Natural killer cell (primary cell): ENCODE measurements at regions not wholly inside any gene's neighbourhood (a gene's known extent, or its start where the extent isn't known, plus 50 kb on each side); places are given as distances from the start of the nearest gene placed in this dataset.

Source experiments
- ATAC-seq, 3 donors: fragments of 150-1000 bp in 2 of 3; fragments of 200-7000 bp in 1 of 3; cut with Tn5 transposase; 1 replicate in 1 of 3; 2 replicates in 2 of 3; pipeline ENCODE4 v1.10.0; 2021; ENCODE audit warnings: mild to moderate bottlenecking in 2 of 3, moderate library complexity in 2 of 3
- DNase-seq, 2 donors: peaks; one replicate each; pipeline versions ENCODE4 v3.0.0 to v3.0.0-alpha.2; 2013 to 2021; ENCODE audit warnings: mixed read lengths in 1 of 2
- H3K27ac ChIP-seq: one replicate; pipeline ENCODE4 v1.5.1; 2013; ENCODE audit warnings: mild to moderate bottlenecking, low read length
- H3K27me3 ChIP-seq: one replicate; pipeline ENCODE4 v1.6.1; 2013; ENCODE audit warnings: low read length; ENCODE audit not compliant: control insufficient read depth, insufficient read depth
- H3K36me3 ChIP-seq: one replicate; pipeline ENCODE4 v1.6.1; 2013; ENCODE audit warnings: low read length; ENCODE audit not compliant: control insufficient read depth, insufficient read depth
- H3K4me1 ChIP-seq: one replicate; pipeline ENCODE4 v1.6.1; 2013; ENCODE audit warnings: low read length; ENCODE audit not compliant: control insufficient read depth, insufficient read depth
- H3K4me3 ChIP-seq: one replicate; pipeline ENCODE4 v1.5.1; 2013; ENCODE audit warnings: low read length
- H3K9me3 ChIP-seq: one replicate; pipeline ENCODE4 v1.6.1; 2013; ENCODE audit warnings: low read length; ENCODE audit not compliant: control insufficient read depth, insufficient read depth
- H3K27ac Mint-ChIP-seq, 2 donors: one replicate each; pipeline ENCODE4 v1.8.0; 2022; ENCODE audit warnings: mild to moderate bottlenecking in 2 of 2, mixed read lengths in 2 of 2, moderate library complexity in 1 of 2
- H3K27me3 Mint-ChIP-seq, 2 donors: one replicate each; pipeline ENCODE4 v1.8.0; 2022; ENCODE audit warnings: low read depth in 2 of 2, mixed read lengths in 2 of 2
- H3K36me3 Mint-ChIP-seq: one replicate; pipeline ENCODE4 v1.8.0; 2022; ENCODE audit warnings: mixed read lengths
- H3K4me1 Mint-ChIP-seq, 2 donors: one replicate each; pipeline ENCODE4 v1.8.0; 2022; ENCODE audit warnings: mixed read lengths in 2 of 2
- H3K4me3 Mint-ChIP-seq: one replicate; pipeline ENCODE4 v1.8.0; 2022; ENCODE audit warnings: mild to moderate bottlenecking, moderate library complexity, mixed read lengths
- H3K9me3 Mint-ChIP-seq, 2 donors: one replicate each; pipeline ENCODE4 v1.8.0; 2022; ENCODE audit warnings: mixed read lengths in 2 of 2
- WGBS: methylation state at CpG from one replicate; pipeline ENCODE4 v1.1.7; 2013; ENCODE audit warnings: missing lambda C conversion rate; ENCODE audit not compliant: insufficient coverage; 5-methylcytosine and 5-hydroxymethylcytosine counted together
- intact Hi-C: fragments of 100-400 bp; cut with micrococcal nuclease; formaldehyde crosslinking; loops from one replicate; pipeline ENCODE4 v1.14.2; 2022
- TF ChIP-seq, protein P1 (sequence below): fragments of 200-600 bp; IDR thresholded peaks from one replicate; pipeline ENCODE4 v1.8.0; 2022; ENCODE audit warnings: antibody characterized with exemption

GRCh38 chr20:52622081-52622480 lies 350.1 kb upstream of the TSHZ2 start:
- ATAC-seq: no peak
- no peaks in the 10 kb centered on the region for H3K36me3 Mint-ChIP-seq
- H3K27me3 Mint-ChIP-seq: no peaks in the 10 kb centered on the region

GRCh38 chr20:52621401-52621800 lies 350.8 kb upstream of the TSHZ2 start:
- Histone ChIP-seq H3K4me3 (no peak overlapping the region), H3K27me3 (no peaks in the 10 kb centered on the region), H3K4me1 (no peaks in the 10 kb centered on the region), H3K9me3 (no peaks in the 10 kb centered on the region), H3K27ac (no peak overlapping the region), H3K36me3 (no peaks in the 10 kb centered on the region)
- WGBS: 44% methylated on average over 2 of the region's 2 CpGs
- intact Hi-C loops: no loop called here
- H3K27ac Mint-ChIP-seq: no peak overlapping the region
- no peaks in the 10 kb centered on the region for H3K36me3 Mint-ChIP-seq
- ATAC-seq (no peak), DNase-seq (no peak)
- no peaks in the 10 kb centered on the region for H3K4me1 Mint-ChIP-seq
- H3K9me3 Mint-ChIP-seq: no peaks in the 10 kb centered on the region
- TF ChIP-seq, protein P1, sequence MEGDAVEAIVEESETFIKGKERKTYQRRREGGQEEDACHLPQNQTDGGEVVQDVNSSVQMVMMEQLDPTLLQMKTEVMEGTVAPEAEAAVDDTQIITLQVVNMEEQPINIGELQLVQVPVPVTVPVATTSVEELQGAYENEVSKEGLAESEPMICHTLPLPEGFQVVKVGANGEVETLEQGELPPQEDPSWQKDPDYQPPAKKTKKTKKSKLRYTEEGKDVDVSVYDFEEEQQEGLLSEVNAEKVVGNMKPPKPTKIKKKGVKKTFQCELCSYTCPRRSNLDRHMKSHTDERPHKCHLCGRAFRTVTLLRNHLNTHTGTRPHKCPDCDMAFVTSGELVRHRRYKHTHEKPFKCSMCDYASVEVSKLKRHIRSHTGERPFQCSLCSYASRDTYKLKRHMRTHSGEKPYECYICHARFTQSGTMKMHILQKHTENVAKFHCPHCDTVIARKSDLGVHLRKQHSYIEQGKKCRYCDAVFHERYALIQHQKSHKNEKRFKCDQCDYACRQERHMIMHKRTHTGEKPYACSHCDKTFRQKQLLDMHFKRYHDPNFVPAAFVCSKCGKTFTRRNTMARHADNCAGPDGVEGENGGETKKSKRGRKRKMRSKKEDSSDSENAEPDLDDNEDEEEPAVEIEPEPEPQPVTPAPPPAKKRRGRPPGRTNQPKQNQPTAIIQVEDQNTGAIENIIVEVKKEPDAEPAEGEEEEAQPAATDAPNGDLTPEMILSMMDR: no peak
- H3K27me3 Mint-ChIP-seq: peaks cover under 1% of the 10 kb centered on the region in 2 donors
- no peak overlapping the region for H3K4me3 Mint-ChIP-seq

More at GRCh38 chr20:52622081-52622480, 350.1 kb upstream of the TSHZ2 start:
- H3K9me3 ChIP-seq: no peaks in the 10 kb centered on the region
- DNase-seq: no peak
- Mint-ChIP-seq H3K4me1 (no peaks in the 10 kb centered on the region), H3K4me3 (no peak overlapping the region), H3K27ac (no peak overlapping the region), H3K9me3 (no peaks in the 10 kb centered on the region)
- TF ChIP-seq, protein P1: no peak
- no peaks in the 10 kb centered on the region for H3K27me3 ChIP-seq
- intact Hi-C loops: no loop called here
- no peak overlapping the region for H3K27ac ChIP-seq
- no peaks in the 10 kb centered on the region for H3K36me3 ChIP-seq
- no peak overlapping the region for H3K4me3 ChIP-seq
- H3K4me1 ChIP-seq: no peaks in the 10 kb centered on the region

DNA sequence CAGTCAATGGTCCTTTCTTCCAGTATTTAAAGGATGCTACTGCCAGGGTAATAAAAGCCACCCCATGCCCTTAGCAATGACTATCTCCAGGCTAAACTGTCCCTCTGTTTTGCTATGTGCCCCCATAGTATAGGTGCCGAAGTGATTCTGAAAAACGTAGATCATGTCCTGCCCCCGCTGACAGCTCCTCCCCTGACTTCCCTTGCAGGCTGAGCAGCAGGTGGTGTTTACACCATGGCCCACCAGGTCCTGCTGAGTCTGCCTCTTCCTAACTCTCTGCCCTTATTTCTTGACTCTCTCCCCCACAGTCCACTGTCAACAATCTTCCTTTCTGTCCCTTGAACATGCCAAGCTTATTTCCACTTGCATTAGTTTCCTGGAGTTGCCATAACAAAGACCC lies 352.5 kb upstream of the TSHZ2 start:
- Mint-ChIP-seq H3K27me3 (peaks cover 6 to 12% of the 10 kb centered on the region in 2 donors), H3K36me3 (no peaks in the 10 kb centered on the region), H3K27ac (no peak overlapping the region), H3K4me1 (no peaks in the 10 kb centered on the region), H3K9me3 (no peaks in the 10 kb centered on the region), H3K4me3 (no peak overlapping the region)
- TF ChIP-seq, protein P1: no peak
- Histone ChIP-seq H3K4me1 (no peaks in the 10 kb centered on the region), H3K9me3 (no peaks in the 10 kb centered on the region), H3K4me3 (no peak overlapping the region), H3K27me3 (no peaks in the 10 kb centered on the region), H3K36me3 (no peaks in the 10 kb centered on the region), H3K27ac (no peak overlapping the region)
- DNase-seq: peak in 1 of 2 donors; percentile 4
- no peak for ATAC-seq
- 68% methylated on average over 3 of the region's 3 CpGs for WGBS
- intact Hi-C loops: no loop called here

GRCh38 chr20:52619101-52619500 lies 353.1 kb upstream of the TSHZ2 start:
- H3K4me1 Mint-ChIP-seq: no peaks in the 10 kb centered on the region
- ATAC-seq (no peak), DNase-seq (peak in 1 of 2 donors; percentile 16)
- Histone ChIP-seq H3K27me3 (no peaks in the 10 kb centered on the region), H3K36me3 (no peaks in the 10 kb centered on the region), H3K4me1 (no peaks in the 10 kb centered on the region), H3K4me3 (no peak overlapping the region), H3K9me3 (no peaks in the 10 kb centered on the region), H3K27ac (no peak overlapping the region)
- H3K36me3 Mint-ChIP-seq: no peaks in the 10 kb centered on the region
- H3K27me3 Mint-ChIP-seq: peaks cover 6 to 12% of the 10 kb centered on the region in 2 donors
- no peaks in the 10 kb centered on the region for H3K9me3 Mint-ChIP-seq
- no peak overlapping the region for H3K27ac Mint-ChIP-seq
- H3K4me3 Mint-ChIP-seq: no peak overlapping the region
- TF ChIP-seq, protein P1: no peak
- intact Hi-C loops: no loop called here
- WGBS: 63% methylated on average over 5 of the region's 5 CpGs
